Globus pallidus (tissue), 1 donor: ENCODE measurements at regions not wholly inside any gene's neighbourhood (a gene's known extent, or its start where the extent isn't known, plus 50 kb on each side); places are given as distances from the start of the nearest gene placed in this dataset.
"Not testable (repeated sequence)": the region's sequence is repeated elsewhere in the genome, so short reads cannot be mapped to it uniquely, and the experiment has no call there.

Experiments used
- DNase-seq: peaks from one replicate; pipeline ENCODE4 v3.0.0-alpha.2; 2015; ENCODE audit warnings: low spot score

GRCh38 chr10:9381733-9382532 lies 1327.4 kb downstream of the GATA3 start:
- DNase-seq, result no peak

- DNase-seq, result no peak
Measured at GRCh38 chr10:9382533-9382866, 1328.0 kb downstream of the GATA3 start.

GRCh38 chr10:9390516-9390915 lies 1336.0 kb downstream of the GATA3 start:
- DNase-seq, result no peak

DNA sequence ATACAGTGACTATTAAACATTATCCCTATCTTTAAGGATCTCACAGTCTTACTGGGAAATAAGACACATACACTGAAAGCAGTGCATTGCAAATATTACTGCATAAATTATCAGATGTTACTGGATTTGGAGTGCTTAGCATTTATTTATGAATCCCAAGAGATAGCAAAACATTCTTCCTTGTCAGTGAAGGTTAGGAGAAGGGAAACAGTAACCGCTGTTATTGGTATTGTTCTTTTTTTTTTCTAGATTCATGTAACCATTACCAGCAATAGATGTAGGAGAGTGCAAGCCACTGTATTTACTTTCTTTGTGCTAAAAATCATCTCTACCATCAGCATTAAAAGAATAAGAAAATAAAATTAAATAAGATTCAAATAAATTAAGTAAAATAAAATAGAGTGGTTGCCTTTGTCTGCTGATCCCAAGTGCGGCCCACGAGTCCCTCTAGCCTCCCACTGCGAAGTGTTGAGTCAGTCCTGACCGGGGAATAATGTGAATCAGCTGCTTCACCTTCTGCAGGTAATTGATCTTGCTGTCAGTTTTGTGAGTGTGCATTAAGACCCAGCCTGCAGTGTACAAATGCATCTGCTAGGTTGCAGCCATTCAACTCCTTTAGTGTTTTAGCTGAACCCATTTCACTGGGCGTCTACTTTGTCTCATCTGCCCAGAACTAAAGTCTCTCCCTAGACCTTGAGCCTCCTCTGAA lies 1344.9 kb downstream of the GATA3 start:
- no peak for DNase-seq

GRCh38 chr10:9402067-9402466 lies 1347.6 kb downstream of the GATA3 start:
- not testable (repeated sequence) for DNase-seq

DNA sequence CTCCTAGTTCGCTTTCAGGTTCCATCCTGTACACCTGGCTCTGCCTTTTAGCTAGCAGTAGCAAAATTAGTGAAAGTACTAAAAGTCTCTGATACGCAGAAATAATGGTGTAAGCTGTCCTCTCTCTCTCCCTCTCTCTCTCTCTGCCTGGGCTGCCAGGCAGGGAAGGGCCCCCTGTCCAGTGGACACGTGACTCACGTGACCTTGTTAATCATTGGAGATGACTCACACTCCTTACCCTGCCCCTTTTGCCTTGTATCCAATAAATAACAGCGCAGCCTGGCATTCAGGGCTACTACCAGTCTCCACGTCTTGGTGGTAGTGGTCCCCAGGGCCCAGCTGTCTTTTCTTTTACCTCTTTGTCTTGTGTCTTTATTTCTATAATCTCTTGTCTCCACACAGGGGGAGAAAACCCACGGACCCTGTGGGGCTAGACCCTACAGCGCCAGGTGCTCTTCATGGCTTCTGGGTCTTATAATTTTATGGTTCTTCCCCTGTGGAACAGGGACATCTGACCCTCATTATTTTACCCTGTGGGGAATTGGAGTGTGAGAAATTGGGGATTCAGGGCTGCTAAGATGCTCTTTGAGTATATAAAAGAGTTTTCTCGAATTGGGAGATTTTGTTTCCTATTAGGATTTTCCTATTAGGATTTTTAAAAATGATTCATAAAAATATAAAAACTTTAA lies 1348.2 kb downstream of the GATA3 start:
- DNase-seq, result not testable (repeated sequence)

GRCh38 chr10:9407201-9407600 lies 1352.7 kb downstream of the GATA3 start:
- not testable (repeated sequence) for DNase-seq

DNA sequence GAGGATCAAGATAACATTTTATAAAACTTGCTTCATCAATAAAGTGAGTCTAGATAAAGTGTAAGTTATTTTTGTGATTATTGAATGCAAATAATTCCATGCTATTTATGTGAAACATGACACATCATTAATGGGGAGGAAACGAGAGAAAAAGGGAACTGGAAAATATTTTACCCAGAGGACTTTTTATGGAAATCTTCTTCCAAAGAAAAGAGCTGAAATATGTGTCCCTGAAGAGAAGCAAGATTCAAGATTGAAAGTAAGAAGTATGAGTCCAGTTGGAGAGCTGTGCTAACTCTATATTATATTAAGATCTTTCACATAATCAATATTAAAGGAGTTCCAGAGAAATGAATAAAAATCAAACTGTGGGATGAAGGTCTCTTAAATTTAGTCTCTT lies 1361.8 kb downstream of the GATA3 start:
- no peak for DNase-seq

DNA sequence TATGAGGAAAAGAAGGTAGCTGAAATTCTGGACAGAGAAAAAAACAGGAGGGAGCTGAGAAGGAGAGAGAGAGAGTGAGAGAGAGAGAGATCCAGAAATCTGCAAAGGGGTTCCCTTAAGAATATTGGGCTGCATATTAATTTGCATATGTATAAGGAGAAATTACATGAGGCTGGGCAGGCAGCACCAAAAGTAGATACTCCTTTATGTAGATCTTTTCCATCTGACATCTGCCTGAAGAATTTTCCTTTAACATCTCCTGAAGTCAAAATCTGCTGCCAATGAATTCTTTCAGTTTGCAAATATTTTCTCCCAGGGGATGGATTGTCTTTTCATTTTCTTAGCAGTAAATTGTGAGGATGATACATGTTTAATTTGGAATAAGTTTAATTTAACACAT lies 1365.3 kb downstream of the GATA3 start:
- DNase-seq, result no peak

- DNase-seq, result no peak
Measured at GRCh38 chr10:9427209-9427608, 1372.7 kb downstream of the GATA3 start.

- no peak for DNase-seq
Measured at GRCh38 chr10:9437131-9437530, 1382.6 kb downstream of the GATA3 start.

- DNase-seq, result no peak
Measured at GRCh38 chr10:9443758-9444157, 1389.3 kb downstream of the GATA3 start.

GRCh38 chr10:9449530-9449929 lies 1395.0 kb downstream of the GATA3 start:
- DNase-seq, result no peak

GRCh38 chr10:9450801-9451200 lies 1396.3 kb downstream of the GATA3 start:
- no peak for DNase-seq

DNA sequence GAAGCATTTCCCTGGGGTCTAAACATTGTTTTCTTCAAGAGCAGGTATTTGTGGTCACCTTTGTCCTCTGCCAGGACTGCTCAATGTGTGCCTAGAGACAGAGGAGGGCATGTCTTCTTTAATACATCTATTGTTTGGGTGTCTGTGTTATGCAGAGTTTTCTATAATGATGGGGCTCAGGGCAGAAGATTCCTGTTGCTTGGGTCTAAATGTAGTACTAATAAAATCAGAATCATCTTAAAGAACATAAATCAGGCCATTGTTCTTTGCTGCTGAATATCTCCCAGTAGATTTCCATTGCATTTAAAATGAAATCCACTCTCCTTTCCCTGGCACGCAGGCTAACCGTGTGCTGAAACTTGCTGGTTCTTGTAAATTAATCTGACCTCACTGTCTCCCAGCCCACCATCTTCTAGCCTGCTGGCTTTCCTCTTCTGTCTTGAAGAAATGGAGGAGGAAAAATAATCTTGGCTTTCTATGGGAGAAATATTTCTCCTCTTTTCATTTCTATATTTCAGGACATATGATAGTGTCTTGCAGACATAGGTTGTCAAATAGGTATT lies 1396.8 kb downstream of the GATA3 start:
- no peak for DNase-seq

GRCh38 chr10:9452056-9452455 lies 1397.6 kb downstream of the GATA3 start:
- no peak for DNase-seq

GRCh38 chr10:9453871-9454270 lies 1399.4 kb downstream of the GATA3 start:
- not testable (repeated sequence) for DNase-seq

DNA sequence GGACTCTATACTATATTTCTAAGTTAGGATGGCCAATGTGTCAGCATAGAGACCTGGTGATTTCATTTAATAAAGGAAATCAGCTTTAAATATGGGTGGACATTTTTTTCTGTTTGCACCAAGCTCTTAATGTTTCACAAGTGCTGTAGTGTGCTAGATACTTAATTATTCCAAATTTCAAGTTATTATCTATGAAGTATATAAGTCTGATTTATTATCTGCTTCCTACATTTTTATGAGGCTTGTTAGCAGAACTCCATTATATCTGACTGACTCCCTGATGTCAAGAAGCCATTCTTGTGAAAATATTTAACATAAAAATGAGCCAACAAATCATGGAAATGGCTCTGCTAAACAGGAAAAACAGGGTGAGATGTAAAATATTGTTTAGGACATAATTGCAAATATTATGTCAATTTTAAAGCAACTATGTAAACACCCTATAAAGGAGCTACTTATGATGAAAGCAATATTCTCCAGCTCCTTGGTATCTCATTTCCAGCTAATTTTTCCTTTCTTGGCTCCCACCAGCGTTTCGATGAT lies 1415.2 kb downstream of the GATA3 start:
- no peak for DNase-seq

- no peak for DNase-seq
Measured at GRCh38 chr10:9470581-9470980, 1416.1 kb downstream of the GATA3 start.

GRCh38 chr10:9501944-9502343 lies 1447.5 kb downstream of the GATA3 start:
- DNase-seq, result no peak

- DNase-seq, result no peak
Measured at GRCh38 chr10:9504227-9504626, 1449.7 kb downstream of the GATA3 start.

GRCh38 chr10:9505546-9505945 lies 1451.1 kb downstream of the GATA3 start:
- no peak for DNase-seq
